SK-N-MC (cell line): ENCODE measurements at regions not wholly inside any gene's neighbourhood (a gene's known extent, or its start where the extent isn't known, plus 50 kb on each side); places are given as distances from the start of the nearest gene placed in this dataset.

Source experiments
- EZH2 ChIP-seq: fragments of 200-600 bp; sonication (generic); IDR thresholded peaks from one replicate; pipeline ENCODE4 v1.6.1; 2017; ENCODE audit warnings: antibody characterized with exemption
- POLR2AphosphoS5 ChIP-seq: IDR thresholded peaks from 2 replicates; pipeline ENCODE4 v1.6.1; 2012; ENCODE audit warnings: mild to moderate bottlenecking, low read depth, low read length, borderline replicate concordance

GRCh38 chr6:27176096-27176495, 71.4 kb upstream of the PRSS16 start:
- TF ChIP-seq POLR2AphosphoS5: no peak
- no peak for TF ChIP-seq EZH2
